ENCODE measurements at regions not wholly inside any gene's neighbourhood (a gene's known extent, or its start where the extent isn't known, plus 50 kb on each side); places are given as distances from the start of the nearest gene placed in this dataset.

DNA sequence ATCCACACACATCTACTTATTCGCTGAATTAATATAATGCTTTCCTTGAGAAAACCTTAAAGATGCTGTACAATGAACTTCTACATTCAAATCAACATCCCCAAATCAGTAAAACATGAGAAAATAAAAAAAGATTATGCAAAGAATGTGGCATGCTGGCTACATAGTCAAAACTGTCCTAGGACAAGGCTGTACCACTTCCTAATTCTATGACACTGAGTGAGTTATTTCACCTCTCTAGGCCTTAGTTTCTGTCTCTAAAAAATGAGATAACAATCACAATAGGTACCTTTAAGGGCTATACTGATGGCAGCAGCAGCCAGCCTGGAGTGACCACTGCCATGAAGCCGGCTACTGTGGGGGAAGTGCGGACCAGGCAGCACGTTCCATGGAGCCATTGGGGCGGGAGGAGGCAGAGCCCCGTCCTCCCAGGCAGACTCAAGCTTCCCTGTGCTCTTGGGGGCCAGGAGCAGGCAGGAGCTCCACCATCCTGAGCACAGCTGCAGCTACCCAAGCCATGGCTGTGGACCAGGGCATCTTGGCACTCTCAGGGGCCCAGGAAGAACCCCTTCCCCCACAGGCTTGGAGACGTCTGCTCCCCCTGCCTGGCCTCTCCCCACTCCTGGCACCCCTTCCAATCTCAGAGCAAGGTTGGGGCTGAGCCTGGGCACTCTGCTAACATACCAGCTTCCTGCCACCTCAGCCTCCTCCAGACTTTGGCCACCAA lies 110.2 kb downstream of the ELAPOR2 start:
- Mint-ChIP-seq H3K4me1 (peaks cover 2% of the 10 kb centered on the region), H3K4me3 (no peak overlapping the region), H3K27me3 (no peaks in the 10 kb centered on the region), H3K36me3 (no peaks in the 10 kb centered on the region), H3K9me3 (no peaks in the 10 kb centered on the region), H3K27ac (no peak overlapping the region)
- DNase-seq = no peak
- CTCF ChIA-PET = interaction anchor here (1.3 to 1.4 kb wide), 2 partner anchors 199 kb away, joined by 5 to 10 read pairs; no protein-coding TSS in a partner anchor

GRCh38 chr7:86947929-86948328 lies 111.5 kb downstream of the ELAPOR2 start:
- Mint-ChIP-seq H3K27ac (no peak overlapping the region), H3K4me3 (no peak overlapping the region), H3K27me3 (no peaks in the 10 kb centered on the region), H3K36me3 (no peaks in the 10 kb centered on the region), H3K4me1 (no peaks in the 10 kb centered on the region), H3K9me3 (no peaks in the 10 kb centered on the region)
- no peak for DNase-seq
- CTCF ChIA-PET = interaction anchor here (1.3 kb wide), 1 partner anchor 201 kb away, joined by 5 read pairs; no protein-coding TSS in a partner anchor

GRCh38 chr7:86943447-86943846 lies 116.0 kb downstream of the ELAPOR2 start:
- CTCF ChIA-PET = interaction anchor here (1.0 to 2.8 kb wide), 4 partner anchors 16 to 293 kb away, joined by 3 to 9 read pairs (median 4); no protein-coding TSS in a partner anchor
- DNase-seq = no peak
- no peaks in the 10 kb centered on the region for H3K4me1 Mint-ChIP-seq
- H3K36me3 Mint-ChIP-seq = no peaks in the 10 kb centered on the region
- no peak overlapping the region for H3K27ac Mint-ChIP-seq
- H3K27me3 Mint-ChIP-seq = no peaks in the 10 kb centered on the region
- no peak overlapping the region for H3K4me3 Mint-ChIP-seq
- H3K9me3 Mint-ChIP-seq = no peaks in the 10 kb centered on the region

- CTCF ChIA-PET = interaction anchor here (1.4 to 2.8 kb wide), 3 partner anchors 16 to 294 kb away, joined by 3 to 9 read pairs (median 4); no protein-coding TSS in a partner anchor
- H3K4me3 Mint-ChIP-seq = no peak overlapping the region
- H3K9me3 Mint-ChIP-seq = no peaks in the 10 kb centered on the region
- no peaks in the 10 kb centered on the region for H3K27me3 Mint-ChIP-seq
- DNase-seq = no peak
- no peak overlapping the region for H3K27ac Mint-ChIP-seq
- H3K4me1 Mint-ChIP-seq = no peaks in the 10 kb centered on the region
- H3K36me3 Mint-ChIP-seq = no peaks in the 10 kb centered on the region
Observed at GRCh38 chr7:86942995-86943394, 116.5 kb downstream of the ELAPOR2 start.

- H3K27ac Mint-ChIP-seq = no peak overlapping the region
- CTCF ChIA-PET = interaction anchor here (1.4 to 2.8 kb wide), 3 partner anchors 15 to 294 kb away, joined by 3 to 9 read pairs (median 4); no protein-coding TSS in a partner anchor
- no peaks in the 10 kb centered on the region for H3K27me3 Mint-ChIP-seq
- H3K9me3 Mint-ChIP-seq = no peaks in the 10 kb centered on the region
- no peaks in the 10 kb centered on the region for H3K4me1 Mint-ChIP-seq
- H3K36me3 Mint-ChIP-seq = no peaks in the 10 kb centered on the region
- DNase-seq = no peak
- no peak overlapping the region for H3K4me3 Mint-ChIP-seq
Observed at GRCh38 chr7:86942081-86942480, 117.4 kb downstream of the ELAPOR2 start.

DNA sequence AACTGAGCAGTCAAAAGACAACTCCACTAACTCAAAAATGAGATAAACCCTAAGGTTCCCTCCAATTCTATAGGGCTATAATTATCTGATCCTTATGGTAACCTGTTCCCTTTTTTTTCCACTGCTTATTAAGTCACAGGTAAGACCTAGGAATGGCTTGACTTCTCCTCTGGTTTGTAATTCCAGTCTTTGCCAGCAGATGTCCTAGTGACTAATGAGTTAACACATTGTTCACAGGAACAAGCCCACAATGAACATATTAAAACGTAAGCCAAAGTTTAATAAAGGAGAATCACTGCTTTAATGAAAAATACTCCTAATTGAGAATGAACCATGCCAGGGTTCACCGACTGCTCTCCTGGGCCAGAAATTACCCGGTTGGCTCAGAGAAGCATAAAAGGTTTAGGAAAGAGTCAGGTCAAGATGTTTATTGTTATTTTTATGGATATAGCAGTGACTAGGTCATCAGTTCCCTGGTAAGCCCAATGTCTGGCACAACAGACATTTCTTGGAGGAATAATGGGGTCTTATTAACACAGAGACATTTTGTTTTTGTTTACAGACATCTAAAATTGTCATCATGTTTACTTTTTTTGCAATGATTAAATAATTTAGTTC lies 120.1 kb downstream of the ELAPOR2 start:
- CTCF ChIA-PET = no interaction called here
- H3K9me3 Mint-ChIP-seq = no peaks in the 10 kb centered on the region
- no peaks in the 10 kb centered on the region for H3K36me3 Mint-ChIP-seq
- no peak overlapping the region for H3K4me3 Mint-ChIP-seq
- no peak overlapping the region for H3K27ac Mint-ChIP-seq
- H3K4me1 Mint-ChIP-seq = no peaks in the 10 kb centered on the region
- peak; percentile 44 for DNase-seq
- H3K27me3 Mint-ChIP-seq = no peaks in the 10 kb centered on the region

DNA sequence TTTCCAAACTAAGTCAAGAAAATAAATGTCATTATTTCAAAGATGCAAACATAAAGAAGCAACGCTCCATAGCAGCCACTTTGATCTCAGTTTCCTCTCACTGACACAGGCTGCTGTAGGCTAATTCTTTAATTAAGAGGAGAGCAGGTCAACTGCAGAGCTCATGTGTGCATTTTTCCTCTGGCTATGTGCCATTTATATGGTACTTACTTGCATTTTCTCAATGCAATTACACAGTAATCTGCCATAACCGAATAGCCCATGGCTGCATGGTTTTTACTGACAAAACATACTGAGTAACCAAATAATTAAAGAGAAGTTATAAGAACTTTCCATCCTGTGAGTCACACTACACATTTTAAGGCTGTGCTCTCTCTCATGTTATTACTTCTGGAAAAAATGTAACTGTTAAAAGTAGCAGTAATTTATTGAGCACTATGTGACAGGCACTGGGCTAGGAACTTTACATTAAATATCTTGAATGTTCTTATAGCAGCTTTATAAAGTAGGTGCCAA lies 122.0 kb downstream of the ELAPOR2 start:
- no peaks in the 10 kb centered on the region for H3K36me3 Mint-ChIP-seq
- H3K27ac Mint-ChIP-seq = no peak overlapping the region
- no peak overlapping the region for H3K4me3 Mint-ChIP-seq
- no peaks in the 10 kb centered on the region for H3K27me3 Mint-ChIP-seq
- DNase-seq = no peak
- H3K4me1 Mint-ChIP-seq = no peaks in the 10 kb centered on the region
- CTCF ChIA-PET = interaction anchor here (0.7 to 1.0 kb wide), 2 partner anchors 211 kb away, joined by 3 to 6 read pairs; no protein-coding TSS in a partner anchor
- no peaks in the 10 kb centered on the region for H3K9me3 Mint-ChIP-seq

- no peak overlapping the region for H3K4me3 Mint-ChIP-seq
- H3K36me3 Mint-ChIP-seq = no peaks in the 10 kb centered on the region
- H3K27me3 Mint-ChIP-seq = no peaks in the 10 kb centered on the region
- CTCF ChIA-PET = interaction anchor here (2.0 kb wide), 1 partner anchor 215 kb away, joined by 8 read pairs; no protein-coding TSS in a partner anchor
- H3K4me1 Mint-ChIP-seq = no peaks in the 10 kb centered on the region
- DNase-seq = no peak
- H3K27ac Mint-ChIP-seq = no peak overlapping the region
- H3K9me3 Mint-ChIP-seq = no peaks in the 10 kb centered on the region
Observed at GRCh38 chr7:86933295-86933845, 126.1 kb downstream of the ELAPOR2 start.

DNA sequence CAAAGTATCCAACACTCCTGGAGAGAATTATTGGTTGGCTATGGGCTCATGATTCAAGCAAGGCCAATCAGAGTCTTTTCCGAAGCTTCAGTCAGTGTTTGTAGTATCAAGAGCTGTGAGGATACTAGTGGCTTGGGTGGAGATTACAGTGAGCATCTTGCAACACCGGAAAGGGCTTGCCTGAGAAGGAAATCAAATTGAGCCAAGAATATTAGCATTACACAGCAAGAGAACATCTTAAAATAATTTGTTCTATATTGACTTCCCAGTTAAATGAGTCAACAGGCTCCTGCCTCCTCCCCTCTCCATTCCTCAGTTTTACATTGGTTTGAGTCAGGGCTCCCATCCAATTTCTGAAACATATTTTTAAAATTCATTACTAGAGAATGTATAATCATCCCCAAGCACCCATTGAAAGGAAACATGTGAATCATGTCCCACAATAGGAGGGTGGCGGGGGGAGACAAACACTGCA lies 127.4 kb downstream of the ELAPOR2 start:
- Mint-ChIP-seq H3K36me3 (no peaks in the 10 kb centered on the region), H3K9me3 (no peaks in the 10 kb centered on the region), H3K27ac (no peak overlapping the region), H3K4me3 (no peak overlapping the region), H3K4me1 (no peaks in the 10 kb centered on the region), H3K27me3 (no peaks in the 10 kb centered on the region)
- CTCF ChIA-PET = interaction anchor here (0.8 to 1.3 kb wide), 3 partner anchors 211 to 484 kb away, joined by 3 read pairs; no protein-coding TSS in a partner anchor
- no peak for DNase-seq

GRCh38 chr7:86931439-86931838 lies 128.0 kb downstream of the ELAPOR2 start:
- H3K36me3 Mint-ChIP-seq = no peaks in the 10 kb centered on the region

GRCh38 chr7:86930554-86931307 lies 128.7 kb downstream of the ELAPOR2 start:
- peaks cover 4% of the 10 kb centered on the region for H3K27me3 Mint-ChIP-seq
- H3K4me1 Mint-ChIP-seq = no peaks in the 10 kb centered on the region
- no peaks in the 10 kb centered on the region for H3K9me3 Mint-ChIP-seq
- no peak overlapping the region for H3K27ac Mint-ChIP-seq
- DNase-seq = no peak
- no peaks in the 10 kb centered on the region for H3K36me3 Mint-ChIP-seq
- no peak overlapping the region for H3K4me3 Mint-ChIP-seq
- CTCF ChIA-PET = interaction anchor here (1.0 to 1.2 kb wide), 3 partner anchors 218 to 307 kb away, joined by 3 to 9 read pairs (median 3); no protein-coding TSS in a partner anchor

More at GRCh38 chr7:86931439-86931838, 128.0 kb downstream of the ELAPOR2 start:
- no peak overlapping the region for H3K27ac Mint-ChIP-seq
- DNase-seq = no peak
- H3K27me3 Mint-ChIP-seq = peaks cover 4% of the 10 kb centered on the region
- H3K4me1 Mint-ChIP-seq = no peaks in the 10 kb centered on the region
- no peak overlapping the region for H3K4me3 Mint-ChIP-seq
- CTCF ChIA-PET = interaction anchor here (1.3 kb wide), 1 partner anchor 306 kb away, joined by 3 read pairs; no protein-coding TSS in a partner anchor
- H3K9me3 Mint-ChIP-seq = no peaks in the 10 kb centered on the region

DNA sequence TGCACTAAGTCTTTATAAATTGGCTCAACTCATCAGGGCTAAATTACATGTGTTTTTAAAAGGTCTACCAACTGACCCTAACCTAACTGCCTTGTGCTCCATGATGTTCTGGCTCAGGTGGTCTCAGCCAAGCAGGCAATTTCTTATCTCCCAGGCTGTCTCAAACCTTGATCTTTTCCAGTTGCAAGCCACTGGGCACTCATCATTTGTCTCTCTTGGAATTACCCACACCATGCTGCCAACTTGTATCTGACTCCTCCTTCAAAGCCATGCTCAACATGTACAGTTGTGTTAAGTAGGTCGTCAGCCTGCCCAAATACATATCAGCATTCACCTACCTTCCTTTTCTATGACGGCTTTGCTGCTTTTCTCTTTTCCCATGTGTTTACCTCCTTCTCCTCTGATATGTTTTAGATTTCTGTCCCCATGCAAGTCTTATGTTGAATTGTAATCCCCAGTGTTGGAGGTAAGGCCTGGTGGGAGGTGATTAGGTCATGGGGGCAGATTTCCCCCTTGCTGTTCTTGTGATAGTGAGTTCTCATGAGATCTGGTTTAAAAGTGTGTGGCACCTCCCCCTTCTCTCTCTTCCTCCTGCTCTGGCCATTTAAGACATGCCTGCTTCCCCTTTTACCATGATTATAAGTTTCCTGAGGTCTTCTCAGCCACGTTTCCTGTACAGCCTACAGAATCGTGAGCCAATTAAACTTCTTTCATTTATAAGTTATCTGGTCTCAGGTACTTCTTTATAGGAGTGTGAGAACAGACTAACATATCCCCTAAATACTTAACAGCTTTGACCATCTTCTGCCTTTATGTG lies 130.0 kb downstream of the ELAPOR2 start:
- Mint-ChIP-seq H3K36me3 (no peaks in the 10 kb centered on the region), H3K9me3 (no peaks in the 10 kb centered on the region), H3K4me1 (no peaks in the 10 kb centered on the region), H3K4me3 (no peak overlapping the region), H3K27me3 (peaks cover 4% of the 10 kb centered on the region), H3K27ac (no peak overlapping the region)
- CTCF ChIA-PET = interaction anchor here (1.0 to 3.6 kb wide), 4 partner anchors 219 to 308 kb away, joined by 3 to 15 read pairs (median 6); no protein-coding TSS in a partner anchor
- no peak for DNase-seq

- H3K36me3 Mint-ChIP-seq = no peaks in the 10 kb centered on the region
- CTCF ChIA-PET = interaction anchor here (0.5 to 6.4 kb wide), 6 partner anchors 10 to 488 kb away, joined by 3 to 79 read pairs (median 4); no protein-coding TSS in a partner anchor
- no peaks in the 10 kb centered on the region for H3K9me3 Mint-ChIP-seq
- no peak overlapping the region for H3K4me3 Mint-ChIP-seq
- peaks cover 4% of the 10 kb centered on the region for H3K27me3 Mint-ChIP-seq
- H3K4me1 Mint-ChIP-seq = no peaks in the 10 kb centered on the region
- no peak for DNase-seq
- H3K27ac Mint-ChIP-seq = no peak overlapping the region
Observed at GRCh38 chr7:86928308-86928707, 131.1 kb downstream of the ELAPOR2 start.

All from activated naive CD4-positive, alpha-beta T cell treated with anti-CD3 and anti-CD28 coated beads, Interleukin-2, amount 10 ng/mL, durations not matched to agents 7 days and 5 days (primary cell).